B cell (primary cell): ENCODE measurements at regions not wholly inside any gene's neighbourhood (a gene's known extent, or its start where the extent isn't known, plus 50 kb on each side); places are given as distances from the start of the nearest gene placed in this dataset.

Source experiments
- ATAC-seq: fragments of 200-7000 bp; cut with Tn5 transposase; one replicate; pipeline ENCODE4 v1.10.0; 2021; ENCODE audit warnings: low read depth, mild to moderate bottlenecking, moderate number of reproducible peaks, moderate library complexity
- CTCF ChIA-PET: fragments of 350-600 bp; sonication (Branson Sonifier 250); formaldehyde crosslinking; loops from one replicate; lab custom pipeline; 2021; ENCODE audit warnings: antibody characterized with exemption, inconsistent platforms; lab: Charles Lee
- POLR2A ChIA-PET: fragments of 350-600 bp; sonication (Branson Sonifier 250); formaldehyde crosslinking; loops from one replicate; lab custom pipeline; 2021; ENCODE audit warnings: antibody characterized with exemption; lab: Charles Lee
- DNase-seq: peaks from one replicate; pipeline ENCODE4 v3.0.0; 2013
- H2AFZ ChIP-seq: 2 replicates; pipeline ENCODE4 v1.6.1; 2012; ENCODE audit warnings: mild to moderate bottlenecking, low read depth, low read length; ENCODE audit not compliant: insufficient read depth, poor library complexity, severe bottlenecking
- H3K27ac ChIP-seq, 2 donors: 1 replicate in 1 of 2; 2 replicates in 1 of 2; pipeline ENCODE4 v1.5.1; 2012 to 2013; ENCODE audit warnings: low read length in 2 of 2, mild to moderate bottlenecking in 2 of 2, moderate library complexity in 1 of 2
- H3K27me3 ChIP-seq, 4 experiments: fragments of 200-600 bp in 1 of 4; sonication (generic) in 1 of 4; replicated peaks in 1 of 4; 1 replicate in 2 of 4; 2 replicates in 2 of 4; pipeline versions ENCODE4 v1.6.1 to v1.7.0; 2013 to 2016; ENCODE audit warnings: low read length in 3 of 4, mild to moderate bottlenecking in 2 of 4, mixed read lengths in 1 of 4, moderate library complexity in 1 of 4; ENCODE audit not compliant: insufficient read depth in 4 of 4, control insufficient read depth in 3 of 4; ENCODE audit errors: control extremely low read depth in 1 of 4
- H3K36me3 ChIP-seq, 2 experiments: replicated peaks in 1 of 2; 1 replicate in 1 of 2; 2 replicates in 1 of 2; pipeline versions ENCODE4 v1.6.1 to v1.7.1; 2013; ENCODE audit warnings: low read length in 1 of 2; ENCODE audit not compliant: insufficient read depth in 2 of 2, control insufficient read depth in 1 of 2; ENCODE audit errors: control extremely low read depth in 1 of 2, extremely low read depth in 1 of 2
- H3K4me1 ChIP-seq, 2 donors: fragments of 200-600 bp in 1 of 2; sonication (generic) in 1 of 2; 1 replicate in 1 of 2; 2 replicates in 1 of 2; pipeline versions ENCODE4 v1.5.1 to v1.6.1; 2013 to 2017; ENCODE audit warnings: low read length in 2 of 2; ENCODE audit not compliant: control insufficient read depth in 2 of 2, insufficient read depth in 2 of 2
- H3K4me2 ChIP-seq: replicated peaks from 2 replicates; pipeline ENCODE3; 2012; ENCODE audit warnings: mild to moderate bottlenecking, low read depth, low read length; ENCODE audit not compliant: poor library complexity, severe bottlenecking
- H3K4me3 ChIP-seq, 5 experiments: fragments of 200-600 bp in 1 of 5; sonication (generic) in 1 of 5; 1 replicate in 3 of 5; 2 replicates in 2 of 5; pipeline versions ENCODE4 v1.5.1 to v1.7.0; 2011 to 2016; ENCODE audit warnings: low read length in 4 of 5, mild to moderate bottlenecking in 4 of 5, low read depth in 2 of 5, control low read depth in 1 of 5, moderate library complexity in 1 of 5; ENCODE audit not compliant: insufficient read depth in 1 of 5; ENCODE audit errors: control extremely low read depth in 1 of 5, extremely low read depth in 1 of 5
- H3K79me2 ChIP-seq: fragments of 200-600 bp; sonication (generic); one replicate; pipeline ENCODE4 v1.6.0; 2016; ENCODE audit warnings: low read length; ENCODE audit not compliant: control insufficient read depth, insufficient read depth
- H3K9ac ChIP-seq: fragments of 200-600 bp; sonication (generic); 2 replicates; pipeline ENCODE4 v1.6.1; 2017; ENCODE audit warnings: mild to moderate bottlenecking, low read length, moderate library complexity
- H3K9me3 ChIP-seq, 3 donors: one replicate each; pipeline versions ENCODE4 v1.6.1 to v1.7.1; 2013; ENCODE audit warnings: low read length in 2 of 3; ENCODE audit not compliant: control insufficient read depth in 2 of 3, insufficient read depth in 1 of 3; ENCODE audit errors: control extremely low read depth in 1 of 3
- H4K20me1 ChIP-seq: 2 replicates; pipeline ENCODE4 v1.6.0; 2012; ENCODE audit warnings: mild to moderate bottlenecking, low read length; ENCODE audit not compliant: insufficient read depth, control insufficient read depth, poor library complexity, severe bottlenecking
- H3K27ac Mint-ChIP-seq: one replicate; pipeline ENCODE4 v1.8.0; 2021; ENCODE audit warnings: mixed read lengths
- H3K27me3 Mint-ChIP-seq: one replicate; pipeline ENCODE4 v1.8.0; 2021; ENCODE audit warnings: mixed read lengths
- H3K4me1 Mint-ChIP-seq: one replicate; pipeline ENCODE4 v1.8.0; 2021; ENCODE audit warnings: mixed read lengths
- H3K4me3 Mint-ChIP-seq: one replicate; pipeline ENCODE4 v1.8.0; 2021; ENCODE audit warnings: mixed read lengths
- H3K9me3 Mint-ChIP-seq: one replicate; pipeline ENCODE4 v1.8.0; 2022; ENCODE audit warnings: mixed read lengths; ENCODE audit not compliant: insufficient read depth
- EZH2 ChIP-seq: IDR thresholded peaks from 2 replicates; pipeline ENCODE4 v1.6.1; 2012; ENCODE audit warnings: borderline replicate concordance, low read depth, mild to moderate bottlenecking, moderate library complexity, low read length; ENCODE audit not compliant: insufficient read depth, poor library complexity, severe bottlenecking
- WGBS: methylation state at CpG from one replicate; pipeline ENCODE4 v1.1.5; 2013; ENCODE audit warnings: missing lambda C conversion rate; ENCODE audit not compliant: insufficient coverage; 5-methylcytosine and 5-hydroxymethylcytosine counted together
- intact Hi-C: fragments of 100-400 bp; cut with micrococcal nuclease; formaldehyde crosslinking; loops from one replicate; pipeline ENCODE4 v1.10.0; 2022
- TF ChIP-seq, protein P1 (sequence below): fragments of 200-600 bp; IDR thresholded peaks from one replicate; pipeline ENCODE4 v1.8.0; 2022; ENCODE audit warnings: antibody characterized with exemption, mild to moderate bottlenecking

- no peaks in the 10 kb centered on the region for H3K27me3 Mint-ChIP-seq
- H2AFZ ChIP-seq = no peak overlapping the region
- H4K20me1 ChIP-seq = no peaks in the 10 kb centered on the region
- no peaks in the 10 kb centered on the region for H3K4me1 ChIP-seq
- H3K9me3 ChIP-seq = peaks cover 0 to 6% (median 5%) of the 10 kb centered on the region in 3 donors
- POLR2A ChIA-PET = no interaction called here
- H3K9ac ChIP-seq = no peak overlapping the region
- H3K27ac ChIP-seq = no peak overlapping the region
- H3K4me1 Mint-ChIP-seq = no peaks in the 10 kb centered on the region
- H3K79me2 ChIP-seq = no peaks in the 10 kb centered on the region
- ATAC-seq (no peak), DNase-seq (no peak)
- no peak overlapping the region for H3K4me2 ChIP-seq
- CTCF ChIA-PET = no interaction called here
- no peaks in the 10 kb centered on the region for H3K27me3 ChIP-seq
- no peak for TF ChIP-seq EZH2
- TF ChIP-seq, protein P1, sequence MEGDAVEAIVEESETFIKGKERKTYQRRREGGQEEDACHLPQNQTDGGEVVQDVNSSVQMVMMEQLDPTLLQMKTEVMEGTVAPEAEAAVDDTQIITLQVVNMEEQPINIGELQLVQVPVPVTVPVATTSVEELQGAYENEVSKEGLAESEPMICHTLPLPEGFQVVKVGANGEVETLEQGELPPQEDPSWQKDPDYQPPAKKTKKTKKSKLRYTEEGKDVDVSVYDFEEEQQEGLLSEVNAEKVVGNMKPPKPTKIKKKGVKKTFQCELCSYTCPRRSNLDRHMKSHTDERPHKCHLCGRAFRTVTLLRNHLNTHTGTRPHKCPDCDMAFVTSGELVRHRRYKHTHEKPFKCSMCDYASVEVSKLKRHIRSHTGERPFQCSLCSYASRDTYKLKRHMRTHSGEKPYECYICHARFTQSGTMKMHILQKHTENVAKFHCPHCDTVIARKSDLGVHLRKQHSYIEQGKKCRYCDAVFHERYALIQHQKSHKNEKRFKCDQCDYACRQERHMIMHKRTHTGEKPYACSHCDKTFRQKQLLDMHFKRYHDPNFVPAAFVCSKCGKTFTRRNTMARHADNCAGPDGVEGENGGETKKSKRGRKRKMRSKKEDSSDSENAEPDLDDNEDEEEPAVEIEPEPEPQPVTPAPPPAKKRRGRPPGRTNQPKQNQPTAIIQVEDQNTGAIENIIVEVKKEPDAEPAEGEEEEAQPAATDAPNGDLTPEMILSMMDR = no peak
- no peaks in the 10 kb centered on the region for H3K36me3 ChIP-seq
- peaks cover 4% of the 10 kb centered on the region for H3K9me3 Mint-ChIP-seq
- intact Hi-C loops = no loop called here
- WGBS = 83% methylated on average over 5 of the region's 5 CpGs
- H3K4me3 Mint-ChIP-seq = no peak overlapping the region
- H3K27ac Mint-ChIP-seq = no peak overlapping the region
- no peak overlapping the region for H3K4me3 ChIP-seq
Measured at GRCh38 chr2:5548991-5549715, 143.0 kb upstream of the SOX11 start.

DNA sequence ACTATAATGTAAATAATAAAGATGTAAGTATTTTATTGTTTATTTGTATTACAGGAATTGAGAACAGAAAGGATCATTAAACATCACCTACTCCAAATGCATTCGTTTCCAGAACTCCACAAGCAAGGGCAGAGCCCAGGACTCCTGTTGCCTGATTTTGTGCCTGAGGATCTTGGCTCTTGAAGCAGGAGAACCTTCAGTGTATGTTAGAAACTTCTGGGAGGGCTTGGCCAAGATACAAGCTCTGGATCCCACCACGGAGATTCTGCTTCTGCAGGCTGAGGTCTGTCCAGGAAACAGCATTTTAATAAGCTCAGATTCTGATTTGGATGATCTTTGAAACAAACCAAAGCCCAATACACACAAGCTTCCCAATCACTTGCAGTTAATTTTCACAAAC, 142.4 kb upstream of the SOX11 start:
- Mint-ChIP-seq H3K27ac (no peak overlapping the region), H3K27me3 (no peaks in the 10 kb centered on the region), H3K4me3 (no peak overlapping the region), H3K9me3 (peaks cover 3% of the 10 kb centered on the region), H3K4me1 (no peaks in the 10 kb centered on the region)
- H3K27me3 ChIP-seq = no peaks in the 10 kb centered on the region
- H4K20me1 ChIP-seq = no peaks in the 10 kb centered on the region
- H3K9ac ChIP-seq = no peak overlapping the region
- no peaks in the 10 kb centered on the region for H3K9me3 ChIP-seq
- no peak overlapping the region for H3K27ac ChIP-seq
- H2AFZ ChIP-seq = no peak overlapping the region
- intact Hi-C loops = no loop called here
- WGBS = 20% methylated on average over 1 of the region's 2 CpGs
- ATAC-seq (no peak), DNase-seq (no peak)
- H3K4me1 ChIP-seq = no peaks in the 10 kb centered on the region
- CTCF ChIA-PET = no interaction called here
- no peaks in the 10 kb centered on the region for H3K36me3 ChIP-seq
- no peak overlapping the region for H3K4me2 ChIP-seq
- POLR2A ChIA-PET = no interaction called here
- TF ChIP-seq EZH2 = no peak
- TF ChIP-seq, protein P1 = no peak
- H3K79me2 ChIP-seq = no peaks in the 10 kb centered on the region
- no peak overlapping the region for H3K4me3 ChIP-seq
